MM.1S (cell line): ENCODE measurements at regions not wholly inside any gene's neighbourhood (a gene's known extent, or its start where the extent isn't known, plus 50 kb on each side); places are given as distances from the start of the nearest gene placed in this dataset.

ENCODE experiments used
- DNase-seq: peaks from one replicate; pipeline ENCODE4 v3.0.0-alpha.2; 2015
- H2AFZ ChIP-seq: fragments of 300-600 bp; sonication (generic); 2 replicates; pipeline ENCODE4 v1.6.0; 2016; ENCODE audit warnings: antibody characterized with exemption, low read length
- H3F3A ChIP-seq: fragments of 300-600 bp; sonication (generic); 2 replicates; pipeline ENCODE4 v1.6.1; 2016; ENCODE audit warnings: mild to moderate bottlenecking, antibody characterized with exemption, low read length, moderate library complexity, mixed read lengths; ENCODE audit not compliant: insufficient read depth
- H3K27ac ChIP-seq: fragments of 300-600 bp; sonication (generic); 2 replicates; pipeline ENCODE4 v1.5.1; 2016; ENCODE audit warnings: mild to moderate bottlenecking, low read length
- H3K27me3 ChIP-seq: fragments of 300-600 bp; sonication (generic); replicated peaks from 2 replicates; pipeline ENCODE4 v1.6.0; 2016; ENCODE audit warnings: low read length; ENCODE audit not compliant: insufficient read depth
- H3K36me3 ChIP-seq: fragments of 300-600 bp; sonication (generic); replicated peaks from 2 replicates; pipeline ENCODE4 v1.6.1; 2016; ENCODE audit warnings: mild to moderate bottlenecking, low read length, mixed read lengths; ENCODE audit not compliant: insufficient read depth
- H3K4me1 ChIP-seq: fragments of 300-600 bp; sonication (generic); 2 replicates; pipeline ENCODE4 v1.6.1; 2016; ENCODE audit warnings: low read length, mixed read lengths
- H3K4me2 ChIP-seq: fragments of 300-600 bp; sonication (generic); 2 replicates; pipeline ENCODE4 v1.6.0; 2016; ENCODE audit warnings: low read depth, low read length
- H3K4me3 ChIP-seq: fragments of 300-600 bp; sonication (generic); 2 replicates; pipeline ENCODE4 v1.5.1; 2016; ENCODE audit warnings: low read length, mixed read lengths
- H3K79me2 ChIP-seq: fragments of 300-600 bp; sonication (generic); 2 replicates; pipeline ENCODE4 v1.6.1; 2016; ENCODE audit warnings: mixed run types, low read length, mixed read lengths
- H3K9ac ChIP-seq: fragments of 300-600 bp; sonication (generic); 2 replicates; pipeline ENCODE4 v1.6.1; 2016; ENCODE audit warnings: low read length, mixed read lengths
- H3K9me2 ChIP-seq: fragments of 300-600 bp; sonication (generic); replicated peaks from 2 replicates; pipeline ENCODE4 v1.6.1; 2016; ENCODE audit warnings: mild to moderate bottlenecking, low read length, mixed read lengths; ENCODE audit not compliant: insufficient read depth
- H3K9me3 ChIP-seq: fragments of 300-600 bp; sonication (generic); replicated peaks from 2 replicates; pipeline ENCODE4 v1.6.1; 2016; ENCODE audit warnings: mild to moderate bottlenecking, low read length, mixed read lengths; ENCODE audit not compliant: insufficient read depth
- H4K20me1 ChIP-seq: fragments of 300-600 bp; sonication (generic); 2 replicates; pipeline ENCODE4 v1.6.1; 2016; ENCODE audit warnings: mild to moderate bottlenecking, low read length, moderate library complexity, mixed read lengths; ENCODE audit not compliant: insufficient read depth
- EZH2 ChIP-seq: fragments of 300-600 bp; sonication (generic); optimal IDR thresholded peaks from 2 replicates; pipeline ENCODE3; 2017; ENCODE audit warnings: low read depth, mild to moderate bottlenecking, antibody characterized with exemption, low read length, mixed read lengths
- EZH2phosphoT487 ChIP-seq: fragments of 300-600 bp; sonication (generic); IDR thresholded peaks from 2 replicates; pipeline ENCODE4 v1.6.1; 2018; ENCODE audit warnings: antibody characterized with exemption, low read length
- TF ChIP-seq, protein P1 (sequence below): fragments of 300-600 bp; sonication (generic); IDR thresholded peaks from 2 replicates; pipeline ENCODE4 v1.5.1; 2016; ENCODE audit warnings: antibody characterized with exemption, low read length, mixed read lengths

DNA sequence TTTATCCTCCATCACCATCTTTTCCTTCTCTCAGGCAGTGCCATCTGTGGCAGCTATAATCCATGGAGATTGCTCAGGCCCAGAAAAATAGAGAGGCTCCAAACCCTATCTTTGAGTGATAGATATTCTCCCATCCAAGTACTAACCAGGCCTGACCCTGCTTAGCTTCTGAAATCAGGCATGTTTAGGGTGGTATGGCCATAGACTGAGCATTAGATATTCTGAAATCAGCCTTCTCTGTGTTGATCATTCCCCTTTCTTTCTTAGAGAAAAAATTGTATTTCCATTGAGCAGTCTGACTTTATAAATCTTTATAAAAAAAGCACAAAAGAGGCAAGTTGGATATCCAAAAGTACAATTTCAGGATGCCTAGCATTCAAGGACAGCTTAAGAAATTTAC, 131.5 kb upstream of the ACVR2A start:
- no peak overlapping the region for H3K4me3 ChIP-seq
- TF ChIP-seq, protein P1, sequence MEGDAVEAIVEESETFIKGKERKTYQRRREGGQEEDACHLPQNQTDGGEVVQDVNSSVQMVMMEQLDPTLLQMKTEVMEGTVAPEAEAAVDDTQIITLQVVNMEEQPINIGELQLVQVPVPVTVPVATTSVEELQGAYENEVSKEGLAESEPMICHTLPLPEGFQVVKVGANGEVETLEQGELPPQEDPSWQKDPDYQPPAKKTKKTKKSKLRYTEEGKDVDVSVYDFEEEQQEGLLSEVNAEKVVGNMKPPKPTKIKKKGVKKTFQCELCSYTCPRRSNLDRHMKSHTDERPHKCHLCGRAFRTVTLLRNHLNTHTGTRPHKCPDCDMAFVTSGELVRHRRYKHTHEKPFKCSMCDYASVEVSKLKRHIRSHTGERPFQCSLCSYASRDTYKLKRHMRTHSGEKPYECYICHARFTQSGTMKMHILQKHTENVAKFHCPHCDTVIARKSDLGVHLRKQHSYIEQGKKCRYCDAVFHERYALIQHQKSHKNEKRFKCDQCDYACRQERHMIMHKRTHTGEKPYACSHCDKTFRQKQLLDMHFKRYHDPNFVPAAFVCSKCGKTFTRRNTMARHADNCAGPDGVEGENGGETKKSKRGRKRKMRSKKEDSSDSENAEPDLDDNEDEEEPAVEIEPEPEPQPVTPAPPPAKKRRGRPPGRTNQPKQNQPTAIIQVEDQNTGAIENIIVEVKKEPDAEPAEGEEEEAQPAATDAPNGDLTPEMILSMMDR, result no peak
- TF ChIP-seq EZH2 (no peak), EZH2phosphoT487 (no peak)
- no peak for DNase-seq
- H3K36me3 ChIP-seq, result no peaks in the 10 kb centered on the region
- no peaks in the 10 kb centered on the region for H3K4me1 ChIP-seq
- no peak overlapping the region for H3K9ac ChIP-seq
- no peaks in the 10 kb centered on the region for H3K27me3 ChIP-seq
- H3K9me3 ChIP-seq, result no peaks in the 10 kb centered on the region
- H3K9me2 ChIP-seq, result no peaks in the 10 kb centered on the region
- H4K20me1 ChIP-seq, result no peaks in the 10 kb centered on the region
- H3K79me2 ChIP-seq, result no peaks in the 10 kb centered on the region
- no peak overlapping the region for H3K27ac ChIP-seq
- no peaks in the 10 kb centered on the region for H3F3A ChIP-seq
- H2AFZ ChIP-seq, result no peak overlapping the region
- no peak overlapping the region for H3K4me2 ChIP-seq

DNA sequence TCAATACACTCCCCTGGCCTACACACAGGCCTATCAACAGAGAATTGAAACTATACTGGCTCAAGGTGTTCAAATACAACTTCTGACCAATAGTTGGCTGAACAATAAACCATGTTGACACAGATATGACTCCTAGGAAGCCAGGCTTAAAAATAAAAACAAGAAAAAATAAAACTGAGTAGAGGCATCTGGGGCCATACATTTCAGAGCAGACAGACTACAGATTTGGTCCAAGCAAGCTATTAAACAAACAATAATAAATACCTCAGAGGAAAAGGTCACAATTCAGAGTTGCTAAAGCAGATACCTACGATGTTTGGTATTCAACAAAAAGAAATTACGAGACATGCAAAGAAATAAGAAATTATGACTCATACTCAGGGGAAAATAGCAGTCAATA, 132.8 kb upstream of the ACVR2A start:
- no peaks in the 10 kb centered on the region for H3K4me1 ChIP-seq
- TF ChIP-seq, protein P1, result no peak
- TF ChIP-seq EZH2, result no peak
- no peak for TF ChIP-seq EZH2phosphoT487

DNA sequence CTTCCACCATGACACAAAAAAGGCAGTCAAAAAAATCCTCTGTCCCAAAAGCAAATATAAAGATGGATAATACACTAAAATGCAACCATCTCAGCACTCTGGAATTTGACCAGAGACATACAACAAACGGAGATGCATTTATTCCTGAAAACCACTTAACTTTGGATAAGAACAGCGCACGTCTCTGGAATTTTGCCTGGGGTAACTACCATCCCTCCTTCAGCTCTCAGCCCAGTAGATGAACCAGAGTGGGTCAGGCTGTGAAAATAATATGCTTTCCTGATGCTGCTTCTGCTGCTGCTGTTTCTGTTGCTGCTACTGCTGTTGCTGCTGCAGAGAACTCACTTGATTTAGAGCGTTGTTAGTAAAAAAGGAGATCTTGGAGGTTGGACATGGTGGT, 133.8 kb upstream of the ACVR2A start:
- no peaks in the 10 kb centered on the region for H3K79me2 ChIP-seq
- H3K9me2 ChIP-seq, result no peaks in the 10 kb centered on the region
- no peaks in the 10 kb centered on the region for H3K9me3 ChIP-seq
- no peaks in the 10 kb centered on the region for H3K4me1 ChIP-seq
- H3K27ac ChIP-seq, result no peak overlapping the region
- H4K20me1 ChIP-seq, result no peaks in the 10 kb centered on the region
- H3K36me3 ChIP-seq, result no peaks in the 10 kb centered on the region
- no peak overlapping the region for H2AFZ ChIP-seq
- H3K27me3 ChIP-seq, result no peaks in the 10 kb centered on the region
- H3K4me2 ChIP-seq, result no peak overlapping the region
- H3K9ac ChIP-seq, result no peak overlapping the region
- H3K4me3 ChIP-seq, result no peak overlapping the region
- no peak for DNase-seq
- TF ChIP-seq EZH2 (no peak), EZH2phosphoT487 (no peak)
- TF ChIP-seq, protein P1, result no peak
- no peaks in the 10 kb centered on the region for H3F3A ChIP-seq

More for the DNA sequence above, 132.8 kb upstream of the ACVR2A start:
- no peaks in the 10 kb centered on the region for H3K36me3 ChIP-seq
- H3K4me2 ChIP-seq, result no peak overlapping the region
- H3K9me2 ChIP-seq, result no peaks in the 10 kb centered on the region
- no peak overlapping the region for H3K27ac ChIP-seq
- H3K9ac ChIP-seq, result no peak overlapping the region
- no peaks in the 10 kb centered on the region for H3K79me2 ChIP-seq
- H2AFZ ChIP-seq, result no peak overlapping the region
- H3F3A ChIP-seq, result no peaks in the 10 kb centered on the region
- H3K27me3 ChIP-seq, result no peaks in the 10 kb centered on the region
- no peak overlapping the region for H3K4me3 ChIP-seq
- peak; percentile 19 for DNase-seq
- no peaks in the 10 kb centered on the region for H4K20me1 ChIP-seq
- no peaks in the 10 kb centered on the region for H3K9me3 ChIP-seq
